Left lung (tissue), 4 donors: ENCODE measurements at regions not wholly inside any gene's neighbourhood (a gene's known extent, or its start where the extent isn't known, plus 50 kb on each side); places are given as distances from the start of the nearest gene placed in this dataset.

Experiments
- ATAC-seq: fragments of 200-7000 bp; cut with Tn5 transposase; one replicate; pipeline ENCODE4 v1.9.1; 2020; ENCODE audit warnings: moderate library complexity
- DNase-seq, 4 donors: peaks; one replicate each; pipeline ENCODE4 v3.0.0-alpha.2; 2013 to 2020
- H3K27ac ChIP-seq, 2 donors: fragments of 200-600 bp; sonication (generic) in 1 of 2; one replicate each; pipeline versions ENCODE4 v1.5.0 to v1.8.0; 2020 to 2021
- H3K27me3 ChIP-seq, 2 donors: fragments of 200-600 bp; sonication (generic) in 1 of 2; one replicate each; pipeline versions ENCODE4 v1.5.0 to v1.8.0; 2020 to 2021
- H3K36me3 ChIP-seq, 2 donors: fragments of 200-600 bp; sonication (generic) in 1 of 2; one replicate each; pipeline versions ENCODE4 v1.5.0 to v1.8.0; 2020 to 2021
- H3K4me1 ChIP-seq, 2 donors: fragments of 200-600 bp; one replicate each; pipeline ENCODE4 v1.8.0; 2021
- H3K4me3 ChIP-seq, 2 donors: fragments of 200-600 bp; sonication (generic) in 1 of 2; one replicate each; pipeline versions ENCODE4 v1.5.0 to v1.8.0; 2020 to 2021; ENCODE audit warnings: mild to moderate bottlenecking in 1 of 2
- H3K9me3 ChIP-seq, 2 donors: fragments of 200-600 bp; sonication (generic) in 1 of 2; one replicate each; pipeline versions ENCODE4 v1.5.0 to v1.8.0; 2020 to 2021
- intact Hi-C, 2 donors: fragments of 100-400 bp; cut with DNase I; formaldehyde crosslinking; loops; one replicate each; pipeline versions ENCODE4 v1.11.2 to v1.14.2; 2022
- TF ChIP-seq, protein P1 (sequence below), 2 donors: fragments of 200-600 bp; sonication (generic) in 1 of 2; IDR thresholded peaks; one replicate each; pipeline versions ENCODE4 v1.5.0 to v1.8.0; 2021; ENCODE audit warnings: antibody characterized with exemption in 2 of 2
- donor health status: DM: no; HTN: yes; CAD: no.
- donor health status: DM: no; HTN: no; CAD: no.

DNA sequence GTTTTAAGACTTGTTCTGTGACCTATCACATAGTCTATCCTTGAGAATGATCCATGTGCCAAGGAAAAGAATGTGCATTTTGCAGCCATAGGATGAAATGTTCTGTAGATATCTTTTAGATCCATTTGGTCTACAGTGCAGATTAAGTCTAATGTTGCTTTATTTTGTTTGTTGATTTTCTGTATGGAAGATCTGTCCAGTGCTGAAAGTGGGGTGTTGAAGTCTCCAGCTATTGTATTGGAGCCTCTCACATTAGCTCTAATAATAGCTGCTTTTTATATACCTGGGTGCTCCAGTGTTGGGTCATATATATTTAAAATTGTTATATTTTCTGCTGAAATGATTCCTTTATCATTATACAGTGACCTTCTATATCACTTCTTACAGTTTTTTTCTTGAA, 155.6 kb upstream of the MON1B start:
- no peaks in the 10 kb centered on the region for H3K36me3 ChIP-seq
- H3K27ac ChIP-seq: no peak overlapping the region
- no peaks in the 10 kb centered on the region for H3K4me1 ChIP-seq
- no peaks in the 10 kb centered on the region for H3K27me3 ChIP-seq
- intact Hi-C loops: no loop called here
- TF ChIP-seq, protein P1, sequence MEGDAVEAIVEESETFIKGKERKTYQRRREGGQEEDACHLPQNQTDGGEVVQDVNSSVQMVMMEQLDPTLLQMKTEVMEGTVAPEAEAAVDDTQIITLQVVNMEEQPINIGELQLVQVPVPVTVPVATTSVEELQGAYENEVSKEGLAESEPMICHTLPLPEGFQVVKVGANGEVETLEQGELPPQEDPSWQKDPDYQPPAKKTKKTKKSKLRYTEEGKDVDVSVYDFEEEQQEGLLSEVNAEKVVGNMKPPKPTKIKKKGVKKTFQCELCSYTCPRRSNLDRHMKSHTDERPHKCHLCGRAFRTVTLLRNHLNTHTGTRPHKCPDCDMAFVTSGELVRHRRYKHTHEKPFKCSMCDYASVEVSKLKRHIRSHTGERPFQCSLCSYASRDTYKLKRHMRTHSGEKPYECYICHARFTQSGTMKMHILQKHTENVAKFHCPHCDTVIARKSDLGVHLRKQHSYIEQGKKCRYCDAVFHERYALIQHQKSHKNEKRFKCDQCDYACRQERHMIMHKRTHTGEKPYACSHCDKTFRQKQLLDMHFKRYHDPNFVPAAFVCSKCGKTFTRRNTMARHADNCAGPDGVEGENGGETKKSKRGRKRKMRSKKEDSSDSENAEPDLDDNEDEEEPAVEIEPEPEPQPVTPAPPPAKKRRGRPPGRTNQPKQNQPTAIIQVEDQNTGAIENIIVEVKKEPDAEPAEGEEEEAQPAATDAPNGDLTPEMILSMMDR (IDR thresholded peaks at IDR 0.05): no peak
- DNase-seq (no peak), ATAC-seq (no peak)
- no peak overlapping the region for H3K4me3 ChIP-seq
- H3K9me3 ChIP-seq: no peaks in the 10 kb centered on the region

DNA sequence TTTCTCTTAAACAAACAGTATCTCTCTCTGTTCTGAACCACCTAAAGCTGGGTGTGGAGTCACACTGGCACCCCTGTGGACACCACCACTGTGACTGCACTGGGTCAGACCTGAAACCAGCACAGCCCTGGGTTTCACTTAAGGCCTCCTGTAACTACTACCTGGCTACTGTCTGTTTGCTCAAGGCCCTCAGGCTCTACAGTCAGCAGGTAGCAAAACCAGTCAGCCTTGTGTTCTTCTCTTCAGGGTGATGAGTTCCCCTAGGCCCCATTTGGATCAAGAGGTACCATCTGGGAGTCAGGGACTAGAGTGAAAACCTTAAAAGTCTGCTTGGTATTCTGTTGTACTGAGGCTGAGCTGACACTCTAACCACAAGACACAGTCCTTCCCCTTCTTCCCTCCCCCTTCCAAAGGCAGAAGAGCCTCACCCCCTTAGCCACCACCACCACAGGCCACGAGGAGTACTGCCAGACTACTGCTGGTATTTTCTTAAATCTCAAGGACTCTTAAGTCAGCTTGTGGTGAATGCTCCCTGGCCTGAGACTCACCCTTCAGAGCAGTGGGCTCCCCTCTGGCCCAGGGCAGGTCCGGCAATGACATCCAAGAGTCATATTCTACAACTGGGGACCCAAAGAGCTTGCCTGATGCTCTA, 153.2 kb upstream of the MON1B start:
- H3K27ac ChIP-seq: no peak overlapping the region
- TF ChIP-seq, protein P1 (IDR thresholded peaks at IDR 0.05): no peak
- no peak overlapping the region for H3K4me3 ChIP-seq
- DNase-seq (no peak), ATAC-seq (no peak)
- intact Hi-C loops: no loop called here
- no peaks in the 10 kb centered on the region for H3K36me3 ChIP-seq
- H3K9me3 ChIP-seq: no peaks in the 10 kb centered on the region
- no peaks in the 10 kb centered on the region for H3K4me1 ChIP-seq
- H3K27me3 ChIP-seq: no peaks in the 10 kb centered on the region

DNA sequence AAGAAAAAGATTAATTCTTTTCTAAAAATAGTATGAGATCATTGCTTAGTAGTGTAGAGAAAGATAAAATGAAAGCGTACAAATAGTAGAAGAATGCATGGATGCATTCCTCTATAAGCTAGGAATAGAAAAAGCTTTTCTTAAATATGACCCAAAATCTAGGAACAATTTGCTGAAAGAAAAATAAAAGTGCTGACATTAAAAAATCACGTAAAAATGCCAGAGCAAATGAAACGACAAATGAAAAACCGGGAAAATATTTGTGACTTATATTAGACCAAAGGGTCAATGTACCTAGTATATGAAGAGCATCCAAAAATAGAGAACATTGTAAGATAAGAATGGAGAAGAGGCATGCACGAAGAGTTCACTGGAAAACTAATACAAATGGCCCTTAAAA, 149.5 kb upstream of the MON1B start:
- ATAC-seq (no peak), DNase-seq (no peak)
- no peak overlapping the region for H3K4me3 ChIP-seq
- no peaks in the 10 kb centered on the region for H3K9me3 ChIP-seq
- H3K4me1 ChIP-seq: no peaks in the 10 kb centered on the region
- no peaks in the 10 kb centered on the region for H3K27me3 ChIP-seq
- no peak overlapping the region for H3K27ac ChIP-seq
- TF ChIP-seq, protein P1 (IDR thresholded peaks at IDR 0.05): no peak
- intact Hi-C loops: no loop called here
- no peaks in the 10 kb centered on the region for H3K36me3 ChIP-seq

DNA sequence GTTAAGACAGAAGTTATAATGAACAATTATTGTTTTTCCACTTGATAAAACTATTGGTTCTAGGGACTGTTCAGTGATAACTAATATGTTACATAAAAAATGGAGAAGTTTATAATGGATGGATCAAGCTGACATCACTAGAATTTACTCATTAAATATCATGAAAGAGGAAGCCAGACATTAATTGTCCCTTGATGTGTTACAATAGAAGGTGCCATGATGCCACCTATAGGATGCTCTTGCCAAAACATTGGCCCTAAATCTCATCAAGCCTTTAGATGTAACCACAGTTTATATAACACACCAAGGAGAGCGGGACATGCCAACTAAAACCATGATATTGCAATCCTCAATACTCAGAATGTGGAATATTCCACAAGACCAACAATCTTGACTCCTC, 147.9 kb upstream of the MON1B start:
- ATAC-seq (no peak), DNase-seq (no peak)
- Histone ChIP-seq H3K27me3 (no peaks in the 10 kb centered on the region), H3K4me3 (no peak overlapping the region), H3K9me3 (no peaks in the 10 kb centered on the region), H3K36me3 (no peaks in the 10 kb centered on the region), H3K27ac (no peak overlapping the region), H3K4me1 (no peaks in the 10 kb centered on the region)
- TF ChIP-seq, protein P1 (IDR thresholded peaks at IDR 0.05): no peak
- intact Hi-C loops: no loop called here

DNA sequence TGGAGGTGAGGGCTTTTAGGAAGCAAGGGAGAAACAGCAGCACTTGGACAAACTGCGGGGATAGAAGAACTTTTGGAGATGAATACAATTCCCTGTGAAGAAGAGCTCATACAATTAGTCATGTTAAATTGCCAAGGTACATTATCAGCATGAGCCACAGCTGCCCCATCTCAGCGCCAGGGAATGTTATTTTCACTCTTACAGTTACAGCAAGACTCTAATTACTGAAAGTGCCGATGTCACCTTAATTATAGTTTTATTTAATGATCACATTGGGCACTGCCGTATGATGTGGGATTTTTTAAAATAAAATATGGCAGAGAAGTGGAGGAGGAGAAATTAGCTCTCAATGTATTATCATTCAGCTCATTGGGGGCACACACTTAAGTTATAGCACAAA, 144.8 kb upstream of the MON1B start:
- no peak overlapping the region for H3K27ac ChIP-seq
- H3K36me3 ChIP-seq: no peaks in the 10 kb centered on the region
- ATAC-seq: no peak
- TF ChIP-seq, protein P1 (IDR thresholded peaks at IDR 0.05): no peak
- H3K4me1 ChIP-seq: no peaks in the 10 kb centered on the region
- intact Hi-C loops: no loop called here
- H3K9me3 ChIP-seq: no peaks in the 10 kb centered on the region
- H3K4me3 ChIP-seq: no peak overlapping the region
- no peaks in the 10 kb centered on the region for H3K27me3 ChIP-seq
- no peak for DNase-seq
